Activated CD4-positive, alpha-beta T cell treated with anti-CD3 and anti-CD28 coated beads for 1 hour (primary cell): ENCODE measurements at regions not wholly inside any gene's neighbourhood (a gene's known extent, or its start where the extent isn't known, plus 50 kb on each side); places are given as distances from the start of the nearest gene placed in this dataset.
"Not testable (repeated sequence)": the region's sequence is repeated elsewhere in the genome, so short reads cannot be mapped to it uniquely, and the experiment has no call there.

Experiments
- DNase-seq: peaks from one replicate; pipeline ENCODE4 v3.0.0-alpha.2; 2020

GRCh38 chr13:106088085-106088484 is 447.4 kb downstream of the EFNB2 start:
- DNase-seq, result no peak

DNA sequence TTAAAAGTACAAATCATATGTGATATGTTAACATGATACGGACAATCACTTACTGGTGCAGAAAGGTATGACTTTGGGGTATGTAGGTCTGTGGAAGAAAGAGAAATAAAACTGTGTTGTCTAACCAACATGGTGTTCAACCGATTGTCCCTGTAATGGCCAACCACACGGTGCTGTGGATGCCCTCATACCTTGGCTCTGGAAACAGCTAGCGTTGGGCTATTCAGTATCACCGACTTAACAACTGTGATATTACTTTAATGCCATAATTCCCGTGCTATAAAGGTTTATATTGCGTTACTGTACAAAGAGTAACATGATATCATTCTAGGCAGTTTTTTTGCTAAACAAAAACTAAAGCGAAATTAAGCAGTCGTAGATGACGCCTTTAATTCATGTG is 448.3 kb downstream of the EFNB2 start:
- DNase-seq, result no peak

DNA sequence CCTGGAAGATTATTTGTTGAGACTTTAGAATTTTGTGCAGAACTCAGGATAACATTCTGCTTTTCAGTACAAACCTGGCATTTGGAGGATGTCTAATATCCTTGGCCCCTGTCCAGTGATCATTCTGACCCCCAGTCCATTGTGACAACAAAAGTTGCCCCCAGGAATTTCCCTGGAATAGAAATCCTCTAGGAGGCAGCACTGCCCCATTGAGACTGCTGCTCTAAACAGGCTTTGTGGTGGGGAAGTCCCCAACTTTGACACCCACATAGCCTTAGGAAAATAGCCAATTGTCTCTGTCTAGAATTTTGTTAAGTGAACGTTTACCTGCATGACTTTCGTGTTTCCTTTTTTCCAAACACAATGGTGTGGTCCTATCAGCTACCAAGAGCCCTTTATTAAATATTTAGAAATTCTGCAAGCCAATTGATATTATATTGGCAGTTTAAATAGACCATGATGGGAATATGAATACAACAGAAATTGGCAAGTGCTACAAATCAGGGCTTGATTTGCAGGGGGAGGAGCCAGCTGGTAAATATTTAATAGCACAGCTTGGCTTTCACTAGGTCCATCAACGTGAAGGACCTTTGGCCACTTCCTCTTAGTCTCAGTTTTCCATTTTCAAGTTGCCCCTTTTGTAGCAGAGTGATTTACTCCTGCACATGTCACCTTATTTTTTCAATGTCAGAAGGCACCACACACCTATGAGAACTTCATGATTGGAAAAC is 451.7 kb downstream of the EFNB2 start:
- DNase-seq, result no peak

- DNase-seq, result not testable (repeated sequence)
These were observed 454.2 kb downstream of the EFNB2 start for GRCh38 chr13:106081221-106081620.

- DNase-seq, result no peak
These were observed 457.3 kb downstream of the EFNB2 start for GRCh38 chr13:106078191-106078590.

DNA sequence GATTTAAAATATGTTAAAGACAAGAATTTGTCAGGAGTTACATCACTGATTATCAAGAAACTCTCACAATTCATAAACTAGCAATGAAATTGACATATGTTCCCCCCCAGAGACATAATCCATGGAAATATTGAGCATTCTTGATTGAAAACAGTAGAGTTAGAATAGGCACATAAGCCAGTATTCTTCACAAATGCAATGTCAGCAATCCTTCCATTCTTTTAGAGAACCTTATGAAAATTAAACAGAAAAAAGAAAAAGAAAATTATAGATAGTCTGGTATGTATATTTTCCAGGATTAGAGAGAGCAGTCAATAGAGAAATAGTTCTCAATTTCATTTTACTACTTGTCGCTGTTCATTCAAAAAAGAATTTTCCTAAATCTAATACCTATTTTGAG is 458.4 kb downstream of the EFNB2 start:
- no peak for DNase-seq

- DNase-seq, result no peak
These were observed 463.4 kb downstream of the EFNB2 start for GRCh38 chr13:106072014-106072413.

GRCh38 chr13:106063591-106064313 is 471.7 kb downstream of the EFNB2 start:
- no peak for DNase-seq

- no peak for DNase-seq
These were observed 473.7 kb downstream of the EFNB2 start for GRCh38 chr13:106061781-106062180.

DNA sequence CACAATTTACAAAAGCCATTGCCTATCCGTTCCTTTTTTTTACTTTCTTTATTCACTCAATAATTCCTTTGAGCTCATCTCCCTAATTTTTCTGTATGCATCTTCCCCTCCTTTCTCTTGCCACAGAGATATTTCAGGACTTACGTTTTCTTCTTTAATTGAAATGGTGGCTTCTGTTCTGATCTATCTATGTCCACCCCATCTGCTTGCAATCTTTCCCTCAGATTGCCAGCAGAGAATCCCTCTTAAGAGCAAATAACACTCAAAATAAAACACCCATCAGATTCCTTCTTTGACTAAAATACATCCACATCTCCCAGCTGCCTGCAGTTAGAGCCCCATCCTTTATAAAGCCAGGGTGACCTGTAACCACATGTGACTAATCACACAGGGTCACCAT is 478.6 kb downstream of the EFNB2 start:
- DNase-seq, result no peak

GRCh38 chr13:106052200-106052767 is 483.2 kb downstream of the EFNB2 start:
- DNase-seq, result no peak

DNA sequence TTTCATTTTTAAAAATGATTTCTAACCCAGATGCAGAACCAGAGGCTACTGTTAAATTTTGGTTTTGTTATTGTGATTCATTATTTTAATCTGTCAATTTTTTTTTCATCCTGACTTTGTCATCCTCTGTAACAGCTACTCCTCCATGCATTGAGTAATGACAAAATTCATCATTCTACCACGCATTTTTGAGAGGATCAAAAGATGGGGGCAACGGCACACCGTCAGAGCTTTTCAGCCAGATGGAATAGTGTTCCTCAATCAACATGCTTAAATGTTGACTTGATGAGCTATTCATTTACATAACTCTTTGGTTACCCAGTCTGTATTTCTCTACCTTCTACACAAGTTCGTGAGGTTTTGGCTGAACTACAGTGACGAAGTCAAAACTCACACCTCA is 486.3 kb downstream of the EFNB2 start:
- no peak for DNase-seq

DNA sequence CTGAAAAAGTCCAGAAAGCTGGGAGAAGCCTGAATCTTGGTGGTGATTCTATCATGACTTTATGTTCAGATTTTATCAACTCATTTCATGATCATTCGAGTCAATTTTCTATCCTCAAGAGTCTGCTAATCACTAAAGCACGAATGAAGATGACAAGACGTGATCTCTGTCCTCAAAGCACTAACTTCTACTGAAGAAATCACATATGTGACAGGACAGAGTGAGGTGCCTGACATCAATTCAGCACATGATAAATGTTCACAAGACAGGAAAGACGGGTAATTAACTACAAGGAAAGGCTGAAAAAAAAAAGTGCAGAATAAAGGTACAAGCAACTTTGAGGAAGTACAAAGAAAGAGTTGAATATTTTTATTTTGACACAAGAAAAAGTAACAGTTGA is 487.1 kb downstream of the EFNB2 start:
- no peak for DNase-seq

DNA sequence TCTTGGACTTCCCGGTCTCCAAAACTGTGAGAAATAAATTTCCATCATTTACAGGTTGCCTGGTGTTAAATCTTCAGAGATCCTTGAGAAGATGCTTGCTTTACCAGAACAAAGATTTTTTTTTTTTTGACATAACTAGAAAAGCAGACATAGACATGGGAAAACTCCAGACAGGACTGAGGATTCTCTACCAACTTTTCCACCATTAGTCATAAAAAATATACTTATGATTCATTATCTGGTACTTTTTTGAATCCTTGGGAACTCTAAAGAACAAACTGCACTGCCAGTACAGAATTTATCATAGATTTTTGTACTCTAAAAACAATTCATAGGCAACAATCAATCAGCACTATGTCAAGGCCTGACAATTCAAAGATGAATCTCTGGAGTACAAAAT is 487.6 kb downstream of the EFNB2 start:
- no peak for DNase-seq

GRCh38 chr13:106042996-106043581 is 492.4 kb downstream of the EFNB2 start:
- no peak for DNase-seq

- no peak for DNase-seq
These were observed 494.0 kb downstream of the EFNB2 start for GRCh38 chr13:106041445-106041844.

DNA sequence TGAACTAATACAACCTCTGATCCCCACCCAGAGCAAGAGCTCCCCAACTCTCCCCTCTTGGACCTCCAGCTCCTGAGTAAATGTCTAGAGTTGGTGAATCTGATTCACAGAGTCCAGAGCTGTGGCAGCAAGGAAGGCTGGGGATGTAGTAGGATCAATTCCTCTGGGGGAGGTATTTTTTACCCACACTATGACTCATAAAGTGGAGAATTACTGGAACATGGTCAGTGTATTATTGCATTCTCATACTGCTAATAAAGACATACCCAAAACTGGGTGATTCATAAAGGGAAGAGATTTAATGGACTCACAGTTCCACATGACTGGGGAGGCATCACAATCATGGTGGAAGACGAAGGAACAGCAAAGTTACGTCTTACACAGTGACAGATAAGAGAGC is 496.7 kb downstream of the EFNB2 start:
- no peak for DNase-seq

- no peak for DNase-seq
These were observed 498.6 kb downstream of the EFNB2 start for GRCh38 chr13:106036870-106037269.

- no peak for DNase-seq
These were observed 501.3 kb downstream of the EFNB2 start for GRCh38 chr13:106034201-106034600.

DNA sequence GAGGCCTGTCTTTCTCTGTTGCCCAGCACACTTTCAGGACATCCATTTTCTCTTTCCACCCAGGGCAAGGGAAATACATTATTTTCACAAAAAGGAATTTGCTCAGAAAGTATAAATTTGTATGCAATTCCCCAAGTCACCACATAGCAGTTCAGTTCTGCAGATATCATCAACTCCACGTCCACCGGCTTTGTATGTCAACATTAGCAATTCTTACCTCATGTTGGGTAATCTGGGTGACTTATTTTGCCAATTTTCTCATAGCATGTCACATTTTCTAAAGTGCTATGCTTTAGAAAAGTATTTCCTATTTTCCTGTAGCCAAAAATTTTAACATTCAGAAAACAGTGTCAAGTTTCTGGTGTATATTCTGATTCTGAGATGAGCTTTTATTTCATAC is 501.8 kb downstream of the EFNB2 start:
- DNase-seq, result no peak

DNA sequence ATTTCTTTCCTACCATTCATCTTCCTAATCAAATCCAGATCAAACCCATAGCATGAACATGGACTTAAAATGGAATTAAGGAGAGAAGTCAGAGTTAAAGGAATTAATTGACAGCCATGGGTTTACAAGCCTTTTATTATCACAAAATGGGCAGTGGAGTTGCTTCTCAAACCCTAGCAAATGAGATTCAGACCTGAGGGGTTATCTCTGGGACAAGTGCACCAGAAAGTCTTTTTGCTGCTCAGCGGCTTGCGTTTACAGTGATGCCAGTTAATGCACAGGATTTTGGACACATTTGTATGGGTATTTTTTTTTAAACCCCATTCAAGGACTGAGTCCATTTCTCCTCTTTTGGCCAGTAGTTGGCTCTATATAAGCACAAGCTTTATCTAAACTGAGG is 503.0 kb downstream of the EFNB2 start:
- no peak for DNase-seq

DNA sequence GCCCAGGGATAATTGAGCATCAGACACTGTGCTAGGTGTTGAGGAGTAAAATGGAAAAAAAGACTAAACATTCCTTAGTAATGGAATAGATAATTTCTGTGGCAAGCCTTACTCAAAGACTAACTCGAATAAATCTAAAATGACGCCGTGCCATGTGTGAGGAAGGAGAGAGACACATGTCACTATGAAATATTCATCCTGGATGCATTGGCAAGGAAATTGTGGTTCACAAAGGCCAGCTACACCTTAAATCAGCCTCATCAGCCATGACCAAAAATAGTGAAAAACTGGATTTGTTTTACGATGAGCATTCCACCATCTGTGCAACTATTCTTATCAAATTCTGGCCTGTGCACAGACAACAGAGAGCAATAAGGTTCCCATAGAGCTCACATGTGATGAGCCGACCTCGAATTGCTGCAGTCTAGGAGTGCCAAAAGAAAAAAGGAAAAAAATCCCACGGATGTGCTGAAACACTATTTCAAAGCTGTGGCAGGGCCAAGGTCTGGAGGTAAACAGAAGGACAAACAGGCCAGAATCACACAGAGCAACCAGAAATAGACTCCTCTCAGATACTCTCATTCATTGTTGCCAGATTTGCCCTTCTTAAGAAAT is 505.7 kb downstream of the EFNB2 start:
- DNase-seq, result no peak

DNA sequence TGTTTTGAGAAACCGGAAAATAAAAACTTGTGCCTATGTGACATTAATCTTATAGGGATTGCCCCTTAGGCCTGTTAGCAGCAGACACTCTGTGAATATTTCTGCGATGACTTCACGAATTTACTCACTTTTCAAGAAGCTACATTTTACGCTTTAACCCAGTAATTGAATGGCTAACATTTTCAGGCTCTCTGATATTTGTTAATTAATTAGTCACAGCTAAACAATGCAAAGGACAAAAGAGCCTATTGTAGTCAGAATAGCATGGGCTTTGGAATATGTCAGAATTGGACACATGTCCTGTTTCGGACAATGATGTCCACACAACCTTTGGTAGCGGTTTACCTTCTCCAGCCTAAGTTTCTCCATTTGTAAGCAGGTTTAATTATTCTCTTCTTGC is 506.6 kb downstream of the EFNB2 start:
- no peak for DNase-seq

DNA sequence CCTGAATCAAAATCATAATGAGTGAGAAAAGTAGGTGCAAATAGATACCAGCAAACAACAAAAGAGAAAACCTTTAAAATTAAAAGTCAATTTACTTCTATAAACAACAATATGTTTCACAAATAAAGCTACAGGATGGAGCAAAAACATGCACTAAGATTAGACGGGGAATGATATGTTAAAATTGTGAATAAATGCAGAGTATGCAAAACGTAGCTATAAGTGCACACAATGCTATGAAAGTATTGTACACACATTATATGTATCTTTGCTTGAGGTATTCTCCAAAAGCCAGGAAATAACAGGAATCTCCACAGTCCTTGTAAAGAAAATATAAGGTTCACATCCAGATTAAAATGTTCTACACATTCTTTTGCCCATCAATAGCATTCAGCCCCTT is 523.9 kb downstream of the EFNB2 start:
- no peak for DNase-seq
